Osteocyte (in vitro differentiated cells): ENCODE measurements at regions not wholly inside any gene's neighbourhood (a gene's known extent, or its start where the extent isn't known, plus 50 kb on each side); places are given as distances from the start of the nearest gene placed in this dataset.

Source experiments
- DNase-seq: peaks from one replicate; pipeline ENCODE4 v3.0.0; 2021; ENCODE audit warnings: mixed read lengths; ENCODE audit not compliant: unreplicated experiment; ENCODE audit errors: extremely low spot score
- H3K27ac Mint-ChIP-seq: one replicate; pipeline ENCODE4 v1.8.0; 2021; ENCODE audit warnings: mild to moderate bottlenecking, mixed read lengths; ENCODE audit not compliant: unreplicated experiment
- H3K27me3 Mint-ChIP-seq: one replicate; pipeline ENCODE4 v1.8.0; 2021; ENCODE audit warnings: mixed read lengths; ENCODE audit not compliant: unreplicated experiment
- H3K36me3 Mint-ChIP-seq: one replicate; pipeline ENCODE4 v1.8.0; 2021; ENCODE audit warnings: mixed read lengths; ENCODE audit not compliant: unreplicated experiment
- H3K4me1 Mint-ChIP-seq: one replicate; pipeline ENCODE4 v1.8.0; 2021; ENCODE audit warnings: mixed read lengths; ENCODE audit not compliant: unreplicated experiment
- H3K4me3 Mint-ChIP-seq: one replicate; pipeline ENCODE4 v1.8.0; 2021; ENCODE audit warnings: mild to moderate bottlenecking, moderate library complexity, mixed read lengths; ENCODE audit not compliant: unreplicated experiment
- H3K9me3 Mint-ChIP-seq: one replicate; pipeline ENCODE4 v1.8.0; 2021; ENCODE audit warnings: mixed read lengths; ENCODE audit not compliant: unreplicated experiment
- TF ChIP-seq, protein P1 (sequence below): fragments of 200-600 bp; sonication (generic); IDR thresholded peaks from 2 replicates; pipeline ENCODE4 v1.5.0; 2021; ENCODE audit warnings: antibody characterized with exemption, mild to moderate bottlenecking, moderate library complexity

DNA sequence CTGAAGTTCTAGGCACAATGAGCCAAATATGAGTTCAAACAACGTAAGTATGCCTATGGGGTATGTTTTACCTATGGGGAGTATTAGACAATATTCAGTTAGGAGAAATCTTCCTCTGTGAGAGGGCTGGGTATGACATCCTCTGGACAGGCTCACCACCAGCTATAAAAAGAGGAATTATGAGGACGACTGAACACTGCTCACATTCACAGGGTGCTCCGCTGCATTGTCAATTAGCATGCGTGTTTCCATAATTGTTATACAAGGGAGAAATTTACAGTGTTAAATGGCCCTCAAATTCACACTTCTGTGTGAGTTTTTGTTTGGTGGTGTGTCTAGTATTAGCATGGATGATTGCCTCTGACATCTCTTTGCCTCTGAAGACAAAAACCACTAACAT, 700.4 kb downstream of the BCL11A start:
- Mint-ChIP-seq H3K9me3 (no peaks in the 10 kb centered on the region), H3K36me3 (no peaks in the 10 kb centered on the region), H3K4me3 (no peak overlapping the region), H3K27me3 (no peaks in the 10 kb centered on the region), H3K4me1 (no peaks in the 10 kb centered on the region), H3K27ac (no peak overlapping the region)
- no peak for DNase-seq
- TF ChIP-seq, protein P1, sequence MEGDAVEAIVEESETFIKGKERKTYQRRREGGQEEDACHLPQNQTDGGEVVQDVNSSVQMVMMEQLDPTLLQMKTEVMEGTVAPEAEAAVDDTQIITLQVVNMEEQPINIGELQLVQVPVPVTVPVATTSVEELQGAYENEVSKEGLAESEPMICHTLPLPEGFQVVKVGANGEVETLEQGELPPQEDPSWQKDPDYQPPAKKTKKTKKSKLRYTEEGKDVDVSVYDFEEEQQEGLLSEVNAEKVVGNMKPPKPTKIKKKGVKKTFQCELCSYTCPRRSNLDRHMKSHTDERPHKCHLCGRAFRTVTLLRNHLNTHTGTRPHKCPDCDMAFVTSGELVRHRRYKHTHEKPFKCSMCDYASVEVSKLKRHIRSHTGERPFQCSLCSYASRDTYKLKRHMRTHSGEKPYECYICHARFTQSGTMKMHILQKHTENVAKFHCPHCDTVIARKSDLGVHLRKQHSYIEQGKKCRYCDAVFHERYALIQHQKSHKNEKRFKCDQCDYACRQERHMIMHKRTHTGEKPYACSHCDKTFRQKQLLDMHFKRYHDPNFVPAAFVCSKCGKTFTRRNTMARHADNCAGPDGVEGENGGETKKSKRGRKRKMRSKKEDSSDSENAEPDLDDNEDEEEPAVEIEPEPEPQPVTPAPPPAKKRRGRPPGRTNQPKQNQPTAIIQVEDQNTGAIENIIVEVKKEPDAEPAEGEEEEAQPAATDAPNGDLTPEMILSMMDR: no peak

DNA sequence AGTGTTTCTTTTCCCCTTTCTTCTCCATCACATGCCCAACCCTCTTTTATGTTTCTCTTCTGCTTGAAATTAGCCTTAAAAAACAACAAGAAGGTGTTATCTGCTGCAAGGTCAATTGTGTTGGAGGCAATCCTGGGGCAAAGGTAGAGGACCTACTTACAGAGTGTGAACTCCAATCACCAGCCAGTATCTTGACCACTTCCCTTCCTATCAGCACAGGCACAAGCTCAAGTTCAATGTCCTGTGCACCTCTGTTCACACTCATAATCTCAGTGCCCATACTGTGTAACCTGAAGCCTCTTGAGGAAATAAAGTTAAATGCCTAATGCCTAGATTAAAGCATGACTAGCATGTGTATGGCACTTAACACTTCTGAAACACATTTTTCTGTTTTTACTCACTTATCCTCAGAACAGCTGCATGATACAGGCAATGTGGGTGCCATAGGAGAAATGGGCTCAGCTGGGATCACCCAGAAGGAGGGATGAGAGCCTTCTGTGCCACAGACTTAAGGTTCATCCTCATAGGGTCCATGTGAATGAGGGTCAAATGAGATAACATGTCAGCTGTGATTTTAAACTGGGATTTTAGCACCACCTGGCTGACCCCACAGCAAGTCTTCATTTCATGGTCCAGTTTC, 701.5 kb downstream of the BCL11A start:
- no peaks in the 10 kb centered on the region for H3K9me3 Mint-ChIP-seq
- no peak for DNase-seq
- H3K36me3 Mint-ChIP-seq: no peaks in the 10 kb centered on the region
- TF ChIP-seq, protein P1: no peak
- no peaks in the 10 kb centered on the region for H3K27me3 Mint-ChIP-seq
- H3K27ac Mint-ChIP-seq: no peak overlapping the region
- no peaks in the 10 kb centered on the region for H3K4me1 Mint-ChIP-seq
- no peak overlapping the region for H3K4me3 Mint-ChIP-seq

DNA sequence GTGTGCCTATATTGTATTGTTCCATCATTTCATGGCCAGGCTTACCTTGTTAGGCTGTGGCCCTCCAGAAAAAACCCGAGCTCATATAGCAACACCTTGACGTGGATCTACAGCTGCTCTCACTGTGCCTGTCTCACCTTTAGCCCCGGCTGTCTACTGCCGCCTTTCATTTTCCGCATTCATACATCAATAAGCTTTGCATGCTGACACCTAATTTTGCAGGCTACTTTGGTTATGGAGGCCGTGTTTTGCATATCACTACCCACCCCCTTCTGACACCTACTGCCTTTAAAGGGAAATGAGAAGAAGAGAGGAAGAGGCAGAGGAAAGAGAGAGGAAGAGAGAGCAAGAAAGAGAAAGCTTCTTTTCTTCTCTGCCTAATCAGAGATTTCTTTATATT, 702.9 kb downstream of the BCL11A start:
- H3K9me3 Mint-ChIP-seq: no peaks in the 10 kb centered on the region
- H3K4me3 Mint-ChIP-seq: no peak overlapping the region
- no peaks in the 10 kb centered on the region for H3K36me3 Mint-ChIP-seq
- no peak for DNase-seq
- H3K4me1 Mint-ChIP-seq: no peaks in the 10 kb centered on the region
- H3K27me3 Mint-ChIP-seq: no peaks in the 10 kb centered on the region
- TF ChIP-seq, protein P1: no peak
- H3K27ac Mint-ChIP-seq: no peak overlapping the region

DNA sequence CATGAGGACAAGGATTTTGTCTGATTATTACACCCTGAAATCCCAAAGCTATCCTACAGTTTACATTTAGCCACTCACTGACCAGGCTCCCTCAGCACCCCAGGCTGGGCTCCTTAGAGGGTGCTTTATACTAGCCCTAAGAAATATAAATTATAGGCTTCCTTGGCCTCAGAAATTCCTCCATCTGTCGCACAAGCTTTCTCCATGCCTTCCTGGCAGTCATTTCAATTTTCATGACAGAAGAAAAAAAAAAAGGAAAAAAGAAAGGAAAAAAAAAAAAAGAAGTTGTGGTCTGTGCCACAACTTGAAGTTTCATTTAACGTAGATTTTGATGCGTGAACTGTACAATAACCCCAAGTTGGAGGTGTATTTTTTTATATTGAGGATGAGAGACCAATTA, 719.5 kb downstream of the BCL11A start:
- H3K4me3 Mint-ChIP-seq: no peak overlapping the region
- H3K9me3 Mint-ChIP-seq: peaks cover 14% of the 10 kb centered on the region
- DNase-seq: no peak
- TF ChIP-seq, protein P1: no peak
- no peaks in the 10 kb centered on the region for H3K36me3 Mint-ChIP-seq
- H3K27me3 Mint-ChIP-seq: no peaks in the 10 kb centered on the region
- no peak overlapping the region for H3K27ac Mint-ChIP-seq
- H3K4me1 Mint-ChIP-seq: no peaks in the 10 kb centered on the region

DNA sequence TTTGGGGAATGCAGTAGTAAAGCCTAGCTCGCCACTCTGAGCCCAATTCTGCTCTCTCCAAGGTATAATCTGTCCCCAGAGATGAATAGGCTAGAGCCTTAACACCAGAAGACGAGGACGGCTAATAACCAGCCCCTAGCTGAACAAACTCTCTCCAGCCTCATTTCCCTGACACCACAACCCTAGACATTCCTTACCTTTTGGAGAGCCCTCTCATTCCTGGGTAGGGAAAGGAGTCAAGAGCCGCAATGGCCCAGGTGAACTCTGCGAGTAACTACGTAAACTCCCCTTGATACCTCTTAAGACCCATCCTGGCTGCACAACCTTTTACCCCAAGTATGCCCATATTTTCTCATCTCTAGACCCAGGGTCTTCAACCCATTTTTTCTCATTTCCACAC, 722.9 kb downstream of the BCL11A start:
- no peak for DNase-seq
- Mint-ChIP-seq H3K27me3 (no peaks in the 10 kb centered on the region), H3K27ac (no peak overlapping the region), H3K4me3 (no peak overlapping the region), H3K9me3 (peaks cover 14% of the 10 kb centered on the region), H3K4me1 (no peaks in the 10 kb centered on the region), H3K36me3 (no peaks in the 10 kb centered on the region)
- TF ChIP-seq, protein P1: no peak
